A673 (cell line): ENCODE measurements at regions not wholly inside any gene's neighbourhood (a gene's known extent, or its start where the extent isn't known, plus 50 kb on each side); places are given as distances from the start of the nearest gene placed in this dataset.

Experiments
- BruUV-seq: library from RNA; stranded (reverse); fragments of 400-500 nt; replicated peaks from 2 replicates; lab custom pipeline; 2021; lab: Mats Ljungman, UMichigan
- CTCF ChIA-PET: fragments of 300-600 bp; sonication (Branson Sonifier 250); formaldehyde crosslinking; loops from one replicate; lab custom pipeline; 2022; ENCODE audit warnings: antibody characterized with exemption; lab: Charles Lee
- POLR2A ChIA-PET: fragments of 300-600 bp; sonication (Branson Sonifier 250); formaldehyde crosslinking; loops from one replicate; lab custom pipeline; 2022; ENCODE audit warnings: antibody characterized with exemption; ENCODE audit not compliant: low non-redundant PET; lab: Charles Lee
- DNase-seq: peaks from one replicate; pipeline ENCODE4 v3.0.0-alpha.2; 2015; ENCODE audit warnings: low spot score
- H3K27ac ChIP-seq: fragments of 200-600 bp; sonication (generic); 2 replicates; pipeline ENCODE4 v1.5.1; 2016; ENCODE audit warnings: mixed run types, low read depth, mild to moderate bottlenecking, mixed read lengths, antibody characterized with exemption, low read length; ENCODE audit not compliant: poor library complexity, severe bottlenecking
- H3K27me3 ChIP-seq: fragments of 200-600 bp; sonication (generic); replicated peaks from 2 replicates; pipeline ENCODE4 v1.6.1; 2017; ENCODE audit warnings: mixed run types, low read depth, mild to moderate bottlenecking, mixed read lengths, antibody characterized with exemption, low read length; ENCODE audit not compliant: insufficient read depth, poor library complexity
- H3K36me3 ChIP-seq: fragments of 200-600 bp; sonication (generic); 2 replicates; pipeline ENCODE4 v1.6.1; 2016; ENCODE audit warnings: mixed run types, mild to moderate bottlenecking, mixed read lengths, antibody characterized with exemption, low read length; ENCODE audit not compliant: insufficient read depth, poor library complexity, severe bottlenecking
- H3K4me1 ChIP-seq: fragments of 200-600 bp; sonication (generic); 2 replicates; pipeline ENCODE4 v1.6.1; 2017; ENCODE audit warnings: mixed run types, mild to moderate bottlenecking, mixed read lengths, antibody characterized with exemption, low read length; ENCODE audit not compliant: insufficient read depth, poor library complexity, severe bottlenecking
- H3K4me3 ChIP-seq: fragments of 200-600 bp; sonication (generic); 2 replicates; pipeline ENCODE4 v1.5.1; 2016; ENCODE audit warnings: low read depth, mixed run types, mild to moderate bottlenecking, mixed read lengths, low read length; ENCODE audit not compliant: poor library complexity, severe bottlenecking
- H3K9me3 ChIP-seq: fragments of 200-600 bp; sonication (generic); 2 replicates; pipeline ENCODE4 v1.6.1; 2016; ENCODE audit warnings: mixed run types, low read depth, mild to moderate bottlenecking, mixed read lengths, antibody characterized with exemption, low read length; ENCODE audit not compliant: poor library complexity, severe bottlenecking
- EZH2 ChIP-seq: fragments of 200-600 bp; sonication (generic); IDR thresholded peaks from 2 replicates; pipeline ENCODE4 v1.6.1; 2017; ENCODE audit warnings: borderline replicate concordance, low read depth, mild to moderate bottlenecking, mixed read lengths, antibody characterized with exemption, low read length; ENCODE audit not compliant: poor library complexity, severe bottlenecking
- intact Hi-C: fragments of 100-400 bp; cut with micrococcal nuclease; formaldehyde crosslinking; loops from one replicate; pipeline ENCODE4 v1.10.0; 2022; ENCODE audit not compliant: unreplicated experiment
- TF ChIP-seq, protein P1 (sequence below): fragments of 300-800, 200-600 bp; sonication (generic); conservative IDR thresholded peaks from 2 replicates; pipeline ENCODE4 v1.5.1; 2017; ENCODE audit warnings: low read depth, mild to moderate bottlenecking, antibody characterized with exemption, low read length, moderate library complexity, mixed read lengths

DNA sequence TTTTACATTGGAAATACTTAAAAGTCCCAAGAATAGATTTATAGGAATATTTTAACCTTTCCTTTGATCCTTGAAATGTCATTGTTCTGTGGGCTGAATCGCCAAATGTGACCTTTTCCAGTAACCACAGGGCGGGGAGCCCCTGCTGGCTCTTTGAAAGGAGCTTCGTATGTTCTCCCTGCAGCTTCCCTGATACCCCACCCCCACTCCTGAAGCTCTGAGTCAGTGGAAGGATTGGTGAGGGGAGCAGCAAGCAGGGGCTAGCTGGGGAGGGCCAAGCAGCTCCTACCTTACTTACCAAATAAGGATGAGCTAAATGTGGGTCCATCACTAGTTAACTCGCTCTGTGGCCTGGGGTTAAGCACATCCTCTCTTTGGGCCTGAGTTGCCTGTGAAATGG is 87.7 kb downstream of the CHST1 start:
- ChIA-PET CTCF (interaction anchor here (2.3 kb wide), 1 partner anchor 194 kb away, joined by 8 read pairs; no protein-coding TSS in a partner anchor), POLR2A (no interaction called here)
- Histone ChIP-seq H3K27me3 (no peaks in the 10 kb centered on the region), H3K27ac (no peak overlapping the region), H3K4me1 (no peaks in the 10 kb centered on the region), H3K4me3 (no peak overlapping the region), H3K9me3 (no peaks in the 10 kb centered on the region), H3K36me3 (no peaks in the 10 kb centered on the region)
- no TSS peak for BruUV-seq
- TF ChIP-seq, protein P1, sequence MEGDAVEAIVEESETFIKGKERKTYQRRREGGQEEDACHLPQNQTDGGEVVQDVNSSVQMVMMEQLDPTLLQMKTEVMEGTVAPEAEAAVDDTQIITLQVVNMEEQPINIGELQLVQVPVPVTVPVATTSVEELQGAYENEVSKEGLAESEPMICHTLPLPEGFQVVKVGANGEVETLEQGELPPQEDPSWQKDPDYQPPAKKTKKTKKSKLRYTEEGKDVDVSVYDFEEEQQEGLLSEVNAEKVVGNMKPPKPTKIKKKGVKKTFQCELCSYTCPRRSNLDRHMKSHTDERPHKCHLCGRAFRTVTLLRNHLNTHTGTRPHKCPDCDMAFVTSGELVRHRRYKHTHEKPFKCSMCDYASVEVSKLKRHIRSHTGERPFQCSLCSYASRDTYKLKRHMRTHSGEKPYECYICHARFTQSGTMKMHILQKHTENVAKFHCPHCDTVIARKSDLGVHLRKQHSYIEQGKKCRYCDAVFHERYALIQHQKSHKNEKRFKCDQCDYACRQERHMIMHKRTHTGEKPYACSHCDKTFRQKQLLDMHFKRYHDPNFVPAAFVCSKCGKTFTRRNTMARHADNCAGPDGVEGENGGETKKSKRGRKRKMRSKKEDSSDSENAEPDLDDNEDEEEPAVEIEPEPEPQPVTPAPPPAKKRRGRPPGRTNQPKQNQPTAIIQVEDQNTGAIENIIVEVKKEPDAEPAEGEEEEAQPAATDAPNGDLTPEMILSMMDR = no peak
- no peak for TF ChIP-seq EZH2
- intact Hi-C loops = loop anchor here (2.0 kb wide), 1 partner anchor 21 kb away; no protein-coding TSS in a partner anchor
- no peak for DNase-seq

DNA sequence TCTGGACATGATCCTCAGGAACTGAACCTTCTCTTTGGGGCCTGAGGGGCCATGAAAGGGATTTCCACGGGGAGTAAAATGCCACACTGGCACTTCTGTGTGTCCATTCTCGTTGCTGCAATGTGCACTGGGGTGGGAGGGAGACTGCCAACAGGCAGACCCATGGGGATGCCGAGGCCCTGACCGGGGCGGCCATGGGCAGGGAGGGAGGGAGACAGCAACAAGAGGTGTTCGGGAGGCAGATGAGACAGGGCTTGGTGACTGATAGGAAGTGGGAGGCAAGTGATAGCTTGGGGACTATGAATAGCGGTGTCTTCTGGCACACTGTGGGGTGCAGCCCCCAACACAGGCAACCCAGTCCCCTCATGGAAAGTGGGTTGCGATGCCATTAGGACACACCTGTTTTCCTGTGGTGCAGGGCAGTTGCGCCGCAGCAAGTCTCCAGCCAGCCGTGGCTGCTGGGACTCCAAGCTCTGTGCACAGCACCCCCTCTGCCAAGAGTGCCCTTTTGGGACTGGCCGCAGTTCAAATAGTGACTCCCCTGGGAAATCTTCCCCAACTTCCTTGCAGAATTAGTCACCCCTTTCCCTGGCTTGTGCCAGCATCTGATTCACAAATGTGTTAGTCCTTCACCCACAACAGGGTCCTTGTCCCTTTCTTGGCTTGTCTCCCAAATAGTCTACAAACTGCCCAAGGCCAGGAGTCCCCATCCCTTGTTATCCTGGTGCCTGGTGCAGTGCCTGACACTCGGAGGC is 88.8 kb downstream of the CHST1 start:
- ChIA-PET CTCF (interaction anchor here (2.3 kb wide), 1 partner anchor 195 kb away, joined by 8 read pairs; no protein-coding TSS in a partner anchor), POLR2A (no interaction called here)
- intact Hi-C loops = loop anchor here (2.0 kb wide), 1 partner anchor 20 kb away; no protein-coding TSS in a partner anchor
- Histone ChIP-seq H3K4me1 (no peaks in the 10 kb centered on the region), H3K27me3 (no peaks in the 10 kb centered on the region), H3K27ac (no peak overlapping the region), H3K36me3 (no peaks in the 10 kb centered on the region), H3K4me3 (no peak overlapping the region), H3K9me3 (no peaks in the 10 kb centered on the region)
- BruUV-seq = no TSS peak
- TF ChIP-seq EZH2 = no peak
- TF ChIP-seq, protein P1 = no peak
- DNase-seq = no peak

DNA sequence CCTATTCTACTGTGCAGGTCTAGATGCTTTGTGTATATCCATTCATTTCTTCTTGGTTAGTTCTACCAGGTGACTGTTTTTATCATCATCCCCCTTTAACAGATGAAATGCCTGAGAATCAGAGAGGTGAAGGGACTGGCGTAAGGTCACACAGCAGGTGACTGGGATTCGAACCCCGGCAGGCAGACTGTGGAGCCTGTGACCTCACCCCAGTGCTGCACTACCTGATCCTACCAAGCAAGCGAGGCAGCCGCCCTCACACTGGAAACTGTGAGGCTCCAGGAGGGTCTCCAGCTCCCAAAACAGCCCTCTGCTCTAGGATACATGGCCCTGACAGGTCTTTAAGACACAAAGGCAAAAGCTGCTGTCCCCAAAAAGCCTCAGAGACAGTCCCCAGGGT is 91.7 kb downstream of the CHST1 start:
- no peak overlapping the region for H3K27ac ChIP-seq
- intact Hi-C loops = no loop called here
- no peaks in the 10 kb centered on the region for H3K9me3 ChIP-seq
- ChIA-PET CTCF (no interaction called here), POLR2A (no interaction called here)
- H3K36me3 ChIP-seq = no peaks in the 10 kb centered on the region
- no peak overlapping the region for H3K4me3 ChIP-seq
- no peak for DNase-seq
- TF ChIP-seq EZH2 = no peak
- TF ChIP-seq, protein P1 = no peak
- H3K4me1 ChIP-seq = no peaks in the 10 kb centered on the region
- BruUV-seq = no TSS peak
- H3K27me3 ChIP-seq = no peaks in the 10 kb centered on the region
